NCI-H2029 treated with DMSO at 0.1 percent for 48 hours (cell line): ENCODE measurements at regions not wholly inside any gene's neighbourhood (a gene's known extent, or its start where the extent isn't known, plus 50 kb on each side); places are given as distances from the start of the nearest gene placed in this dataset.
"Not testable (repeated sequence)": the region's sequence is repeated elsewhere in the genome, so short reads cannot be mapped to it uniquely, and the experiment has no call there.

Experiments
- DNase-seq: peaks from one replicate; lab custom pipeline; 2025; lab: John Stamatoyannopoulos, UW

- no peak for DNase-seq
Measured at GRCh38 chr1:101370488-101370887, 133.7 kb downstream of the S1PR1 start.

DNA sequence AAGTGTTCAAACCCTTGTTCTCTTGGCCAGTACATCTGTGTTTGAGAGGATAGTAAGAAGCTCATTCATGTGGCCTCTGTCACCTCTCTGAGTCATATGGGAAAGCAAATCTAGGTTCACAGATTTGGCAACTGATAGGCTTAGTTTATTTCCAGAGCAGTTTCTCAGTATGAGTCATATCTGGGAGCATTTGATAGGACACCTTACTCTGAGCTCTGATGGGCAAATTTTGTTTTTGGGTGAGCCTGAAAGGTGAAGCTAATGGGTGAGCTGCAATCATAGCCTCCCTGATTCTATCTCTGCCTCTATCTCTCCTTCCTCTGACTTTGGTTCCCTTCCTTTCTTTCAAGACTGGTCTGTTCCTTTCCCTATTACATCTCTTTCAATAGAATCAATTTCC, 134.4 kb downstream of the S1PR1 start:
- no peak for DNase-seq

DNA sequence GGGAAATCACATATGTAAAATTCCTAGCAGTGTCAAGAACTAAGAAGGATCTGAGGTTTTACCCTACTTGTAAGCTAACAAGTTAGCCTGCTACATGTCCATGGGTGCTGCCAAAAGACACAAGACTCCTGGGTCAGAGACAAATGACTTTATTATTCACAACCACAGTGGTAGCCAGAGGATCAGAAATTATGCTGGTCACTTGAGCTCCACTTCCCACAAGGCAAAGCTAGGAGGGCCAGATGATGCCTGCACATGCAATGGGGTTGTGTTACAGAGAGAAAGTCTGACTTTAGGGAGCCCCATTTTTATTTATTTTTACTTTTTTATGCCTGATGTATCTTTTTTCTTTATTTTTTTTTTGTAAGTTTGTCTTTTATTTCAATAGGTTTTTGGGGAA, 136.8 kb downstream of the S1PR1 start:
- no peak for DNase-seq

DNA sequence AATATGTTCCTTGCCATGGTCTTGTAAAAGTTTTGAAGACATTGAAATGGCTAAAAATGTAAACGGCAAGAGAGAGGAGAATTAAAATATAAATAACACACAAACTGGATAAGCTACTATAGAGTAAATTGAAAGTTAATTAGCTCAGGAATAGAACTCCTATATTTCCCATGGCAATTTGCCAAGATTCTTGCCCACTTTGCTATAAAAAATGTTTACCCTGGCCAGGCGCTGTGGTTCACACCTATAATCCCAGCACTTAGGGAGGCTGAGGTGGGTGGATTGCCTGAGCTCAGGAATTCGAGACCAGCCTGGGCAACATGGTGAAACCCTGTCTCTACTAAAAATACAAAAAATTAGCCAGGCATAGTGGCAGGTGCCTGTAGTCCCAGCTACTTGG, 138.6 kb downstream of the S1PR1 start:
- DNase-seq, result not testable (repeated sequence)

GRCh38 chr1:101376121-101377083, 139.6 kb downstream of the S1PR1 start:
- DNase-seq, result no peak

- DNase-seq, result no peak
Measured at GRCh38 chr1:101377084-101377835, 140.4 kb downstream of the S1PR1 start.

GRCh38 chr1:101379037-101379436, 142.2 kb downstream of the S1PR1 start:
- DNase-seq, result no peak

DNA sequence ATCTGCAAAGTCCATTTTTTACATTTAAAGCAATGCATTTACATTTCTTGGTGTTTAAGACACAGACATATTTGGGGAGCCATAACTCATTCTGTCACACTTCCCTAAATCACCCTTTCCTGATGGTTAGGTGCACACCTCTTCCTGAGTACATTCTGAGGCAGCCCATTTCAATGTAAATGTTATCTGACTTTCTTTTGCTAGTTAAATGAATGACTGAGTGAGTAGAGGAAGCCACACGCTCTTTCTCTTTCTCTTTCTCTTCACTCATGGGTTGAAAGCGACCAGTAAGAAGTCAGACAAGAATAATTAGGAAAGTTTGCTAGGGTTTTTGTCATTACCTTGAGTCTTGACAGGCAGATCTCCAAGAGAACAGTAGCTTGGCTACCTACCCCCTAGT, 143.1 kb downstream of the S1PR1 start:
- DNase-seq, result no peak

GRCh38 chr1:101382135-101382534, 145.3 kb downstream of the S1PR1 start:
- DNase-seq, result no peak

- DNase-seq, result no peak
Measured at GRCh38 chr1:101388904-101389546, 152.2 kb downstream of the S1PR1 start.

GRCh38 chr1:101389547-101389929, 152.7 kb downstream of the S1PR1 start:
- no peak for DNase-seq

DNA sequence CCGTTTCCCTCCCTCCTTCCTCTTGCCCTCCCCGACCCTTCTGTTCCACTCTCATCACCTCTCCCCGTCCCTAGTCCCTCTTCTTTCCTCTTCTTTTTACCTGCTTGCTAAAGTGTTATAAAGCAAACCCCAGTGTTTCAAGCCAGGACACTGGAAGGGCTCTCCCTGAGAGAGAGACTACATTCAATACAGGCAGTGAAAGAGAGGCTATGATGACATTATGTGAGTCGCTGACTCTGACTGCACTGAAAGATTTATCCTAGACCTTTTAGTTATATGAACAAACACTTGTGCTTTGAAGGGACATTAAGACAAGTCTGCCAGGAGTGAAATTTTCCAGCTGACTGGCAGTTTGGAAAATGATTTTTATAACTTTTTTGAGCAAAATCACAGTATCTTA, 155.7 kb downstream of the S1PR1 start:
- DNase-seq, result no peak

- DNase-seq, result no peak
Measured at GRCh38 chr1:101394041-101394440, 157.2 kb downstream of the S1PR1 start.

- DNase-seq, result no peak
Measured at GRCh38 chr1:101399222-101399621, 162.4 kb downstream of the S1PR1 start.

DNA sequence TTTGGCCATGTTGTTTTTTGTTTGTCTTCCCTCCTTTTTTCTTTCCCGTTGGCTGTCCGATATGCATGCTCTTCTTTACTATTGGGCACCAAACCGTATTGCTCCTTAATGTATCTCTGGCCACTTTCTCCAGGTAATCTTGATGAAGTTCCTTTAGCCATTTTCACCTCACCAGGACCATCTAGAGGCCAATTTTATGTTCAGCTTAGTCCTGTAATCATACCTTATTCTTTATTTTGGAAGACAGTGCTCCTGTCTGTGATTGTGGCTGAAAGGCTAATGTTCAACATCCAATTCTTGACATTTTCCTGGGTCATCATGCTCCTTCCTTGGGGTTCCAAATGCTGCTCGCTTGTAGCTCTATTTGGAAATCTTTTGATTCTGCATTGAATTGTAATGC, 169.5 kb downstream of the S1PR1 start:
- DNase-seq, result no peak

- no peak for DNase-seq
Measured at GRCh38 chr1:101406681-101407080, 169.9 kb downstream of the S1PR1 start.

DNA sequence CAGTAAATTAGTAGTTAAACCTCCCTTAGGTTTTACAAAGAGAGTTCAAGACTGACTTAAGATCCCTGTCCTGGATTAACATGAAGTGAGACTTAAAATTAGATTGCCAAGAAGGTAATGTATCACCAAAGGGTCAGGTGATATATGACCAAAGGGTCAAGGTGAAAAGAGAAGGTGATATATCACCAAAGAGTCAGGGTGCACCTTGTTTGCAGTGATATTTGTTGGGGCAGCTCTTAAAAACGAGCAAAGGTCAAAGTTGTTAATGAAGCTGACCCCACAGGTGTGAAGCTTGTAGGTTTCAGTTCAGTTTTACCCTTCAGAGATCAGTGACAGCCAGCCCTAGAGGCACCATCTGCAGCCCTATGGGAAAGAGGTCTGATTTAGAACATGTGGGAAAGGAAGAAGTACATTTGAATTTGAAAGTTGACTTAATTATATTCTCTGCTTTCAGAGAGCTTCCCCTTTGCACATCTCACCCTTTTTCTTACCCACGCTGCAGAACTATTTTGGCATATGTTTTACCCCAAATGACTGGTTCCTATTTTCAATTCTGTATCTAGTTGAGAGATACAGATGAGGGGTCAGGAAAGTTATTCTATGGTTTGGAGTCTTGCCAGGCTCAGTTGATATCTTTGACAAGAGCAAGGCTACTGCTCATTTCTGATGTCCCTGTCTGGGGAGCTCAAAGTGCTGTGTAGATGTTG, 170.8 kb downstream of the S1PR1 start:
- no peak for DNase-seq

- DNase-seq, result no peak
Measured at GRCh38 chr1:101408212-101409042, 171.6 kb downstream of the S1PR1 start.

DNA sequence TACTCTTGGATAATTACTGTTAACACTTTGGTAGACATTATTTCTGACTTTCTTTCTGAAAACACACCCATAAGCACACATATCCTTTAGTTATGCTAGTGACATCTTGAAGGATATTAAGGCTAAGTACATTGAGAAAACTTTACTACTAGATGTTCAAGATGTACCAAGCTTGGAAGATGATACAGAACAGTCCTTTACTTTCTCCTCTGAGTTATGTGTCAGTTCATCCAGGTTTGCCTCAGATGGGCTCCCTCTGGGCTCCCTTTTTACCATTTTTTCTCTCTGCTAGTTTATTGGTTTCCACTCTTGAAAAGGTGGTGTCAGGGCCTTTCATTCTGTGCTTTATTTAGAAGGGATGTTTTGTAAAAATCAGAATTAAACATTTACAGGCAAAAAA, 172.3 kb downstream of the S1PR1 start:
- DNase-seq, result no peak

DNA sequence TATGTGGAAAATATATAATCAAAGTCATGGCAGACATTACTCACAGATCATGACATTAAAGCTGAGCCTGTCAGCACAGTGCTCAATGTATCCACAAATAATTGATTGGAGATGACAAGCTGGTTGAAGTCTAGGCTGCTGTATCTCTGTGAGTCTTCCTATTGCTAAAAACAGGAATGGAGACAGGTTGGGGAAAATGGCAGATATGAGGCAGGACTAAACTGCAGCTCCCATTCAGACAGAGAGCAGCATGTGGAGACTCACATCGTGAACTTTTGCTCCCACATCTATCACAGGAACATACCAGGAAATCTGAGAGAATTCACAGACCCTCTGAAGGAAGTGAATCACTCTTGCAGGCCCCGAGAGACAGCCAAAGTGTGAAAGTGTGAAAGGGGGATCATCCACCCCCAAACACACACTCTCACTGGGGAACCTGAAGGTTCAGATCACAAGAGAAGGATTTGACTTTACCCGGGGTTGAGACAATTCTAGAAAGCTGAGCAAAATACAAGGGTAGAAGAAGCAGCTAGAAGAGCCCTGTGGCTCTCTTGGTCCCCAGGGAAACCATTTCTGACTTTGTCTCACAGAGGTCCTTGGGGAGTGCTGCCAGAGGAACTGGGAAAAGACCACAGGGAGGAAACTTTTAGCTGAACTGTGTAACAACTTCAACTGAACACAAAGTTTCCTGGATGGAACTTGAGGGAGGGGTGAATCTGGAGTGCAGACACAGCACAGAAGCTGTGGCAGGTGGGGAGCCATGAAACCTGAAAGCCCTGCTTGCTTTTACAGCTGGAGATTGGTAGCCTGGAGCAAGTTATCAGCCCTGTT, 173.4 kb downstream of the S1PR1 start:
- DNase-seq, result no peak
